ENCODE measurements at regions not wholly inside any gene's neighbourhood (a gene's known extent, or its start where the extent isn't known, plus 50 kb on each side); places are given as distances from the start of the nearest gene placed in this dataset.
"Not testable (repeated sequence)": the region's sequence is repeated elsewhere in the genome, so short reads cannot be mapped to it uniquely, and the experiment has no call there.

- not testable (repeated sequence) for TF ChIP-seq POLR2A (IDR thresholded peaks at IDR 0.05; ENCODE audit: low read length); GATA1 (IDR thresholded peaks at IDR 0.05; ENCODE audit: low read depth, low read length)
These were observed 957.0 kb downstream of the LTN1 start for GRCh38 chr21:28035692-28036091.
